HCEC 1CT (cell line): ENCODE measurements at regions not wholly inside any gene's neighbourhood (a gene's known extent, or its start where the extent isn't known, plus 50 kb on each side); places are given as distances from the start of the nearest gene placed in this dataset.
A peak's percentile ranks its signal among the peaks of the same experiment; 100 is the strongest.
"Not testable (repeated sequence)": the region's sequence is repeated elsewhere in the genome, so short reads cannot be mapped to it uniquely, and the experiment has no call there.

ENCODE experiments used
- DNase-seq: peaks from one replicate; pipeline ENCODE4 v3.0.0-alpha.2; 2017

- DNase-seq, result peak; percentile 84
These were observed 496.4 kb downstream of the KIF20B start for GRCh38 chr10:90197766-90198165.

DNA sequence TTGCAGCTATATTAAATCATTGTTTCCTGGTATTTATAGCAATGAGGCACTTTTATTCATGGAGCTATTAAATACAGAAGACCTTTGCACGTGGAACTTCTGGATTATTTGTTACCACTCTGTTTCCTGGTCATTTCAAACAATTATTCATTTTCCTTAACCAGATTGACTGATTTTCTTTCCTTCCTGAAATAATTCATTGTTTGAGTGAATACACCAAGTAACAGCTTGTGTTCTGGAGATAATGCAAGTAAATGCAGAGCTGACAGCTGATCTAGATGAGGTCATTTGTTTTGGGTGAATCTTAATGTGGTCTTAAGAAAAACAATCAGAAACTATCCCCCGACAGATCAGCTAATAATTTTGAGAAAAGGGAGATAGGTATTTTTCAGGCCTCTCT lies 497.7 kb downstream of the KIF20B start:
- DNase-seq, result no peak

DNA sequence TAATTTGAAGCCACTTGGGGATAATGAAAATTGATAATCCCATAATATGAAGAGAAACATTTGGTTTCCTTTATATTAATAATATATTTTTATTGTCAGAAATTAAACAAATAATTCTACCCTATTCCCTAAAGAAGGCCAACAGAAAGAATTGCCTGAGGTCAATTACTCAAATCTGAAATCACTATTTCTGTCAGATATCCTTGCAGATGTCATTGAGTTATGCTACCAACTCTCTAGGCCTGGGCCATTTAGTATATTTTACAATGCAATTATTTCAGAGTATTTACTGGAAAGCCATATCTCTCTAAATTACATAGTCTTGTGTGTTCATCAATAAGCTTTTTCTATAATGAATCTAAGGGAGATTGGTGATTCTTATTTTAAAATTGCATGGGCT lies 498.1 kb downstream of the KIF20B start:
- DNase-seq, result no peak

DNA sequence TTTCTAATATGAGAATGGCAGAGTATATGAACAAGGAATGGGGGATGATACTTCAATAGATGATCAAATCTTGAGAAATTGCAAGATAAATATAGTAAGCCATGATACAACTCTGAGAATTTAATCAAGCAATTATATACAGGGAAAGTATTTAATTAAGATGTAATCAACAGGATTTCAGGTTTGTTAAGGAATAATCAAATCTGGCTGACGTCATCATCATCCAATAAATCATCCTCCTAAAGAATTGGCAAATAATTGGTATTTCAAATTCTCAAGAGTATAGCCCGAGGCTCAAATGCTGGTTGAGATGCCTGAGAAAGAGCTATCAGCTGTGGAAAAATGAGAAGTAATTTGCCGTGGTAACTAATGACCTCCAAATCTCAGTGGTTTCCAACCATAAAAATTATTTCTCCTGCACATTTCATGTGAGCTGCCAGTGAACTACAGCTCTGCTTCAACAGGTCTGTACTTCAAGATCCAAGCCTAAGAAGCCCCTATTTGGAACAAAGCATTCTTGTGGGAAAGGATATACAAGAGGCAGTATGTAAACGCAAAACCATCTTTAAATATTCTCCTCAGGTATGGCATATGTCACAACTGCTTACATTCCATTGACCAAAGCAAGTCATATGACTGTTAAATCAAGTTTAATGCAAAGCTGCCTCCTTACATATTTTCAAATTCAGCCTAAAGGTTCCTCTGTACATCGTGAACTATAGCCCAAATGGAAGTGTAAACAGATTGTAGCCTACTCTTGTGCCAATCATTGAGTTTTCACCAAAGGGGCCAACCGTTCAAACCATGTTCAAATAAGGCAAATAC lies 503.0 kb downstream of the KIF20B start:
- DNase-seq, result no peak

DNA sequence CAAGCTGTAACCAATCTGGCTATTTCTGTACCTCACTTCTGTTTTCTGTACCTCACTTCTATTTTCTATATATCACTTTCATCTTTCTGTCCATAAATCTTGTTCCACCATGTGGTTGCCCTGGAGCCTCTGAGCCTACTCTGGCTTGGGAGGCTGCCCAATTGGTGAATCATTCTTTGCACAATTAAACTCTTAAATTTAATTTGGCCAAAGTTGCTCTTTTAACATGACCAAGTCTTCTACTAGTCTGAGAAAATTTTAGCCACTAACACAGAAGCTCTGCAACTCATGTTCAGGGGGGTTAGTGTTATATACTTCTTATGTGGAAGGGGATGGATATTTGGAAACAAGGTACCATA lies 503.5 kb downstream of the KIF20B start:
- DNase-seq, result peak; percentile 55

GRCh38 chr10:90205340-90205739 lies 503.9 kb downstream of the KIF20B start:
- DNase-seq, result no peak

- no peak for DNase-seq
These were observed 512.0 kb downstream of the KIF20B start for GRCh38 chr10:90213346-90213745.

- no peak for DNase-seq
These were observed 517.5 kb downstream of the KIF20B start for GRCh38 chr10:90218846-90219245.

- peak; percentile 87 for DNase-seq
These were observed 521.0 kb downstream of the KIF20B start for GRCh38 chr10:90222372-90222771.

DNA sequence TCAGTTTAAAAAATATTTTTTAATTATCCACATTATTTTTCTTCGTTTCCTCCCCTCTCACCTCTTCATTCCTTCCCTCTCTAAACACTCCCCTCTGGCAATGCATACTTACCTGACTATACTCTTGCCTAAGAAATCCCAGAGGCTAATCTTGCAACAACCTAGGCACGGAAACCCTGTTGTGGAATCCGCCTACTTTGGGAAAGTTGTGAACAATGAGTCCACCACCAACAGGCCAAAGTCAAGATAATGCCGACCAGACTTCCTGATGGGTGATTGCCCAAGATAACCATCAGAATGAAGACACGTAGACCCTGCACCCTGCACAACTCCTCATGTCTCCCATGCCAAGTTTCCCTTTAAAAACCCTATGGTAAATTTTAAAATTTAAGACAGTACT lies 521.5 kb downstream of the KIF20B start:
- no peak for DNase-seq

- no peak for DNase-seq
These were observed 523.6 kb downstream of the KIF20B start for GRCh38 chr10:90224791-90225566.

DNA sequence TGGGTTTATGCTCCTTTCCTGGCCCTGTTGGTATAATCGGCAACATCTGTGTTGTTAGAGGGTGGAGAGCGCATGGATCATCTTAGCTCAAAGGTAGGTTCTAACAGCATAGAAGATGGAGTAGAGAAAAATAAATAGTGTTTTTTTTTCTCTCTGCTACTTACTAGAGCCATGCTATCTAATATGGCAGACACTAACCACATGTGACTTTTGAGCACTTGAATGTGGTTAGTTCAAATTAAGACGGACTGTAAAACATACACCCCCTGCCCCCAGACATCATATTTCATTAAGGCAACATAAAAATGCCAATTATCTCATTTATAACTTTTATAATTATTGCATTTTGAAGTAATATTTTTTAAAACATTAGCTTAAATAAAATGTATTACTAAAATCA lies 525.1 kb downstream of the KIF20B start:
- no peak for DNase-seq

DNA sequence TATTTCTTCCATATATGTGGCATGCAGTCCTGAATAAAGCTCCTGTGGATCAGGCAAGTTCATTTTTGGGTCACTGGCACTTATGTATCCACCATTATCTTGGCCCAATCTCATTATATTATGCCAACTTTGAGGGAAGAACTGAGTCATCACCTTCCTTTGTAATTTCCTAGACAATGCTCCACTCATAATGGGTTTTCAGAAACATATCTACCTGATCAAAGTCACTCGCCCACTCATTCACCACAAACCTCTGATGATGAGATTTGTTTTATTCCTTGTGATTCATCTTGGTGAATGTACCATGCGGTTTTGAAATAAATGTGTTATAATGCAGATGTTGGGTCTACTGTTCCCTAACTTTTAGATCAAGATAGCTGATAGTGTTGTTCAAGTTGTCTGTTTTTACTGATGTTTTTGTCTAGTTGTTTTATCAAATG lies 525.8 kb downstream of the KIF20B start:
- peak; percentile 87 for DNase-seq

GRCh38 chr10:90227786-90228185 lies 526.4 kb downstream of the KIF20B start:
- DNase-seq, result peak; percentile 10

- no peak for DNase-seq
These were observed 528.1 kb downstream of the KIF20B start for GRCh38 chr10:90229486-90229885.

DNA sequence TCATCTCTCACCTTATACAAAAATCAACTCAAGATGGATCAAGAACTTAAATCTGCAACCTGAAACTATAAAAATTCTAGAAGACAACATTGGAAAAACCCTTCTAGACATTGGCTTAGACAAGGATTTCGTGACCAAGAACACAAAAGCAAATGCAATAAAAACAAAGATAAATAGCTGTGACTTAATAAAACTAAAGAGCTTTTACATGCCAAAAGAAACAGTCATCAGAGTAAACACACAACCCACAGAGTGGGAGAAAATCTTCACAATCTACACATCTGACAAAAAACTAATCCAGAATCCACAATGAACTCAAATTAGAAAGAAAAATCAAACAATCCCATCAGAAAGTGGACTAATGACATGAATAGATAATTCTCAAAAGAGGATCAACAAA lies 532.4 kb downstream of the KIF20B start:
- DNase-seq, result peak; percentile 5

DNA sequence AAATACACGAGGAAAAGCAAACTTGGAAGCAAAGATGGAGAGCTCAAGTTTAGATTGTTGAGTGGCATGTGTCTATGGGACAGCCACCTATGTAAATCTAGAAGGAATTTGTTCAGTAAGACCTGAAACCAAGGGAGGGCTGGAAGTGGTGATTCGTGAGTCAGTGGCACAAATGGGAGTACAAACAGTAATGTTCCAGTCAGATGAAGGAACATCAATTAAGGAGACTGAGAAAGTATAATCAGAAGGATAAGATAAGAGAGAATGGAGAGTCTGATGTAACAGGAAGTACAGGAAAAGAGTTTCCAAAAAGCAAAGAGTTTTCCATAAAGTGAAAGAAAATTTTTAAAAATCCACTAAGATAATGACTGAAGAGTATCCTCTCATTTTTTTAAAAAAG lies 544.2 kb downstream of the KIF20B start:
- no peak for DNase-seq

- not testable (repeated sequence) for DNase-seq
These were observed 549.4 kb downstream of the KIF20B start for GRCh38 chr10:90250784-90251183.

DNA sequence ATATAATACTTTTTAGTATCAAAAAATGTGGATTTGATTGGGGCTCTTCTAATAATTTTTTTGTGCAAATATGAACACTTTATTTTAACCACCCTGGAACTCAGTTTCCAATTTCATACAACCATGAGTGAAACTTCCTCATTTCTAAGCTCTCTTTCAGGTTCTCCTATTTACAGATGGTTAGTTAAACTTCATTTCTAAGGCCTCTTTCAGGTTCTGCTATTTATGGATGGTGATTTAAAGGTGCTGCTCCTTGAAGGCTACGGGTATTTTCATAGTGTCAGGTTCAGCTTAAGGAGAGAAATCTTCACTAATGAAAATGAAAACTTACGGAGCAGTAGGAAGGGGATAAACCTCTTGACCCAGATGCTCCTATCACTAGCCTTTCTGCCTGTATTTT lies 568.3 kb downstream of the KIF20B start:
- DNase-seq, result no peak

DNA sequence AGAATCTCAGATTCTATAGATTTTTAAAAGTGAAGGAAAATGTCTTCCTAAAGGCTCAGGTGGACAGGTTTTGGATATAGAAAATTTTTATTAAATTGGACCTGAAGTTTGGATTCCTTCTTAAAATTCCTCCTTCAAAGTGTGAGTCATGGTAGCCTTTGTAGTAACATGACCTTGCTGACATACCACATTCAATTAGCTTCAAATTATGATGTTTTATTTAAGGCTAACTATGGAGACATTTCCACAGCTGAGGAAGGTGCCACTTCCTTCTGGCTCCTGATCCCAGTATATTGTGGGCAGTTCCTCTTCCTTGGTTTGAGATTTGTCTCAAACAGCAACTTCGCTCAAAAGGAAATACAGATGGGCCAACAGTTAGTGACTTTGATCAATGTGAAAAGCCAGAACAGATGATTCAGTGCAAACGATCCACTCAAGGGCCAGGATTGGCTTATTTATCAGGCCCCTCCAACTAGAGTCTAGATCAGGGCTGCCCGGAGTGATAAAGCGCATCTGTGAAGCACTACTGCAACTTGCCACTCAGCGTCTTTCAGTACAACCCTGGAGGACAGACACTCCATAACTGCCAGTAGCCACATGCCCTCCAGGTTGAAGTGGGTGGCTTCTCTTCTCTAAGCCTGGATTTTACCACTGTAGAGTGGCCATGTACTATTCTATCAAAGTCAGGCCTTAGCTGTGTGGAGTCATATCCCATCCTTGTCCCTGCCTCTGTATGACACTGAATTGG lies 573.5 kb downstream of the KIF20B start:
- DNase-seq, result peak; percentile 22

- DNase-seq, result peak; percentile 38
These were observed 575.6 kb downstream of the KIF20B start for GRCh38 chr10:90276894-90277475.

GRCh38 chr10:90286406-90286805 lies 571.4 kb downstream of the HTR7 start:
- DNase-seq, result no peak

GRCh38 chr10:90286941-90287340 lies 570.9 kb downstream of the HTR7 start:
- DNase-seq, result no peak
